Uterus (tissue), 3 donors: ENCODE measurements at regions not wholly inside any gene's neighbourhood (a gene's known extent, or its start where the extent isn't known, plus 50 kb on each side); places are given as distances from the start of the nearest gene placed in this dataset.

ENCODE experiments used
- DNase-seq, 2 donors: peaks; one replicate each; pipeline ENCODE4 v3.0.0-alpha.2; 2019 to 2020
- H3K27ac ChIP-seq, 2 donors: fragments of 200-600 bp; sonication (generic); 1 replicate in 1 of 2; 2 replicates in 1 of 2; pipeline ENCODE4 v1.5.1; 2016 to 2018
- H3K27me3 ChIP-seq, 2 donors: fragments of 200-600 bp; sonication (generic); one replicate each; pipeline ENCODE4 v1.5.1; 2018 to 2019; ENCODE audit warnings: control low read depth in 1 of 2
- H3K36me3 ChIP-seq, 2 donors: fragments of 200-600 bp; sonication (generic); one replicate each; pipeline ENCODE4 v1.5.1; 2019; ENCODE audit warnings: control low read depth in 1 of 2
- H3K4me1 ChIP-seq, 2 donors: fragments of 200-600 bp; sonication (generic); one replicate each; pipeline ENCODE4 v1.5.1; 2018 to 2019; ENCODE audit warnings: control low read depth in 1 of 2
- H3K4me3 ChIP-seq, 2 donors: fragments of 200-600 bp; sonication (generic); 1 replicate in 1 of 2; 2 replicates in 1 of 2; pipeline ENCODE4 v1.5.1; 2018 to 2019; ENCODE audit warnings: mild to moderate bottlenecking in 1 of 2
- H3K9me3 ChIP-seq, 2 donors: fragments of 200-600 bp; sonication (generic); one replicate each; pipeline ENCODE4 v1.5.1; 2019; ENCODE audit warnings: control low read depth in 1 of 2
- POLR2A ChIP-seq, 2 donors: fragments of 450-650 bp; IDR thresholded peaks; one replicate each; pipeline ENCODE4 v1.6.1; 2016; ENCODE audit warnings: antibody characterized with exemption in 2 of 2, mild to moderate bottlenecking in 1 of 2, moderate library complexity in 1 of 2
- intact Hi-C: fragments of 100-400 bp; cut with DNase I; formaldehyde crosslinking; loops from one replicate; pipeline ENCODE4 v1.15.1; 2023; ENCODE audit warnings: low total_unique reads
- TF ChIP-seq, protein P1 (sequence below), 4 experiments: fragments of 200-600 bp in 2 of 4; fragments of 450-650 bp in 2 of 4; sonication (generic) in 2 of 4; IDR thresholded peaks; one replicate each; pipeline ENCODE4 v1.5.1; 2016 to 2019; ENCODE audit warnings: antibody characterized with exemption in 4 of 4, mild to moderate bottlenecking in 2 of 4, moderate library complexity in 1 of 4
- donor health status: DM: yes; HTN: yes; CAD: no.

DNA sequence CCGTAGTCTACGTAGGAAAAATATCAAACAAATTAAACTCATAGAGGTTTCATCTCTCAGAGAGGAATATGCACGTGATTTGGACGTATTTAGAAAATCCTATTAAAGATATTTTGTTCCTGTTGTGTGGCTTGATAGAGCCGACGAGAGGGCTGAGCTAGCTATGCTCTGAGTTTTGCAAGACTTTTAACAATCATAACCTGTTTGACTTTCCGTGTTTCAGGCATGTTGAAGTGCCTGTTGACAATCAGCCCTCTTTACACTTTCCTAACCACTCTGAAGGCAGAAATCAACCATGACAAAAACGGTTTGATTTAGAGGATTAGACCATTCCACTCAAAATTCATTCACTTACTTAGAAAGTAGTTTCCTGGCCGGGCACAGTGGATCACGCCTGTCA is 297.3 kb downstream of the ASMT start:
- intact Hi-C loops: no loop called here
- Histone ChIP-seq H3K36me3 (no peaks in the 10 kb centered on the region), H3K27me3 (no peaks in the 10 kb centered on the region), H3K4me1 (no peaks in the 10 kb centered on the region), H3K27ac (no peak overlapping the region), H3K9me3 (no peaks in the 10 kb centered on the region), H3K4me3 (no peak overlapping the region)
- no peak for TF ChIP-seq POLR2A (IDR thresholded peaks at IDR 0.05)
- TF ChIP-seq, protein P1, sequence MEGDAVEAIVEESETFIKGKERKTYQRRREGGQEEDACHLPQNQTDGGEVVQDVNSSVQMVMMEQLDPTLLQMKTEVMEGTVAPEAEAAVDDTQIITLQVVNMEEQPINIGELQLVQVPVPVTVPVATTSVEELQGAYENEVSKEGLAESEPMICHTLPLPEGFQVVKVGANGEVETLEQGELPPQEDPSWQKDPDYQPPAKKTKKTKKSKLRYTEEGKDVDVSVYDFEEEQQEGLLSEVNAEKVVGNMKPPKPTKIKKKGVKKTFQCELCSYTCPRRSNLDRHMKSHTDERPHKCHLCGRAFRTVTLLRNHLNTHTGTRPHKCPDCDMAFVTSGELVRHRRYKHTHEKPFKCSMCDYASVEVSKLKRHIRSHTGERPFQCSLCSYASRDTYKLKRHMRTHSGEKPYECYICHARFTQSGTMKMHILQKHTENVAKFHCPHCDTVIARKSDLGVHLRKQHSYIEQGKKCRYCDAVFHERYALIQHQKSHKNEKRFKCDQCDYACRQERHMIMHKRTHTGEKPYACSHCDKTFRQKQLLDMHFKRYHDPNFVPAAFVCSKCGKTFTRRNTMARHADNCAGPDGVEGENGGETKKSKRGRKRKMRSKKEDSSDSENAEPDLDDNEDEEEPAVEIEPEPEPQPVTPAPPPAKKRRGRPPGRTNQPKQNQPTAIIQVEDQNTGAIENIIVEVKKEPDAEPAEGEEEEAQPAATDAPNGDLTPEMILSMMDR (IDR thresholded peaks at IDR 0.05): no peak
- DNase-seq: no peak

DNA sequence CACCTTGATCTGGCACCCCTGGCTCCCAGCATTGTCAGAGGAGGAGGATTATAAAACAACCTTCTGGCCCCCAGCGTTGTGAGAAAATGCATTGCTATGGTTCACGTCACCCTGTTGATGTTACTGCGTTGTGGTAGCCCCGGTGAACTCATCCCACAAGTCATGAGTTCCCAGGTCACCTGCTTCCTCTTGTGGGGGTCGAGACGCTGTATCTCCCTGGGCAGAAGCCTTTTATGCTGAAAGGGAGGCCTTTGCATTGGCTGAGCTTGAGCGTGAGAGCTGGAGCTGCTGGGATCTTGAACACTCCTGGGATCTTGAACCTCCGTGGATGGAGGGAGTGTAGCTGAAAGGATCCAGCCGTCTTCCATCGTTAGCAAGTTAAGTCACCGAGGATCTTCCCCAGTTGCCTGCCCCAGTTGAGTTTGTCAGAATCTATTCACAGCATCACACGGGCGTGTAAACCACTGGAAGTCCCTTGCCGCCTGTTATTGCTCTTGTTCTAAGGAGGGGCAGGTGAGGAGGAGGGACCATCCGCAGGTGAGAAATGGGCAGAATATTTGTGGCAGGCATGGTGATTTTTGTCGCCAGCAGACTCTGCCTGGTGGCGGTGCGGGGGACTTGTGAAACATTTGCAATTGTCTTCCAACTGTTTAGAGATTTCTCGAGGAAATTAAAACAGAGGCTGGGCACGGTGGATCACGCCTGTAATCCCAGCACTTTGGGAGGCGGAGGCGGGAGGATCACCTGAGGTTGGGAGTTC is 299.9 kb downstream of the ASMT start:
- Histone ChIP-seq H3K4me3 (no peak overlapping the region), H3K36me3 (no peaks in the 10 kb centered on the region), H3K4me1 (no peaks in the 10 kb centered on the region), H3K27ac (no peak overlapping the region), H3K27me3 (no peaks in the 10 kb centered on the region), H3K9me3 (no peaks in the 10 kb centered on the region)
- intact Hi-C loops: no loop called here
- no peak for DNase-seq
- TF ChIP-seq POLR2A (IDR thresholded peaks at IDR 0.05): no peak
- TF ChIP-seq, protein P1 (IDR thresholded peaks at IDR 0.05): no peak

DNA sequence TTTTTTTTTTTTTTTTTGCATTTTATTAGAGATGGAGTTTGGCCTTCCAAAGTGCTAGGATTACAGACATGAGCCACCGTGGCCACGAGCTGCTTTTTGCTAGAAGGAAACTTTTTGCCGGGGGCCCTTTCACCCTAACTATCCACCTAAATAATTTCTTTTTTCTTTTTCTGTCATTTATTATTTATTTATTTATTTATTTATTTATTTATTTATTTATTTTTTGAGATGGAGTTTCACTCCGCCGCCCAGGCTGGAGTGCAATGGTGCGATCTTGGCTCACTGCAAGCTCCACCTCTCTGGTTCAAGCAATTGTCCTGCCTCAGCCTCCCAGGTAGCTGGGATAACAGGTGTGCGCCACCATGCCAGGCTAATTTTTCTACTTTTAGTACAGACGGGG is 303.9 kb downstream of the ASMT start:
- Histone ChIP-seq H3K4me3 (no peak overlapping the region), H3K9me3 (no peaks in the 10 kb centered on the region), H3K4me1 (no peaks in the 10 kb centered on the region), H3K36me3 (no peaks in the 10 kb centered on the region), H3K27me3 (no peaks in the 10 kb centered on the region), H3K27ac (no peak overlapping the region)
- no peak for TF ChIP-seq POLR2A (IDR thresholded peaks at IDR 0.05)
- TF ChIP-seq, protein P1 (IDR thresholded peaks at IDR 0.05): no peak
- DNase-seq: no peak
- intact Hi-C loops: no loop called here

DNA sequence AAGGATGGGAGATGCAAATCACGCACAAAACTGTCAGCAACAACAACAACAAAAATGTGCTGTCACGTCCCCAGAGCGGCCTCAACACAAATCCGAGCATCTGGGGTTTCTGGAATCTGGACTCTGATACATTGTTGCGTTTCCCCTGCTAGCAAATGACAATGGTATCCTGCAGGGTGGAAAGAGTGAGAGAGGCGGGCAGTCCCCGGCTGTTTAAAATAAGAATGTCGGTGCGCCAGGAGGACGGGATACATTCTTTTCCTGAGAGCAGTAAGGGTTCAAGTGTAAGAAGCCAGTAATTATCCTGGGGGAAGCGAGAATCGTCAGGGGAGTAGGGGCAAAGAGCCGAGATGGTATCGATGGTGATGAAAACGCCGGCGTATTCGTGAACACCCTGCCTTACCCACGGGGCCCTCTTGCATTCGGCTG is 310.2 kb downstream of the ASMT start:
- intact Hi-C loops: no loop called here
- DNase-seq: no peak
- TF ChIP-seq POLR2A (IDR thresholded peaks at IDR 0.05): no peak
- TF ChIP-seq, protein P1 (IDR thresholded peaks at IDR 0.05): no peak

DNA sequence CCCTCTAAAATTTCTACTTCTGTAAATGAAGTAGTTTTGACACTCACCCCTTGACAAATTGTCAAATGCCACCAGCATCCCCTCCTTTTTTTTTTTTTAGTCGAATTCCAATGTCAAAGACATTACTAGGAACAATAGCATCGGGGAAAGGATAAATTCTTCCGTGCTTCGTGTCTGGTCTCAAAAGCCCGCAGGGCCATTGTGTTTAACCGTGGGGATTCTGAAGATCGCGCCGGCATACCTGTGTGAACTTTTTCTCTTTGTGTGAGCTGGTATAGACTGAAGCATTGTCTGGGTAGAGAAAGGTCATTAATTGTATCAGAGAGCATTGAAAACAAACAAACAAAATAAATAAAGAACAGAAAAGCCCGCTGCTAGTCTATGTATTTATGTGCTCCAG is 313.9 kb downstream of the ASMT start:
- no peaks in the 10 kb centered on the region for H3K4me1 ChIP-seq
- TF ChIP-seq POLR2A (IDR thresholded peaks at IDR 0.05): no peak
- TF ChIP-seq, protein P1 (IDR thresholded peaks at IDR 0.05): no peak
- no peaks in the 10 kb centered on the region for H3K9me3 ChIP-seq
- DNase-seq: no peak
- H3K36me3 ChIP-seq: no peaks in the 10 kb centered on the region
- intact Hi-C loops: no loop called here
- no peak overlapping the region for H3K27ac ChIP-seq
- H3K4me3 ChIP-seq: no peak overlapping the region
- H3K27me3 ChIP-seq: no peaks in the 10 kb centered on the region

More for the DNA sequence above, 310.2 kb downstream of the ASMT start:
- H3K27me3 ChIP-seq: no peaks in the 10 kb centered on the region
- H3K9me3 ChIP-seq: no peaks in the 10 kb centered on the region
- H3K4me3 ChIP-seq: no peak overlapping the region
- H3K27ac ChIP-seq: no peak overlapping the region
- H3K4me1 ChIP-seq: no peaks in the 10 kb centered on the region
- H3K36me3 ChIP-seq: no peaks in the 10 kb centered on the region
